ENCODE measurements at regions not wholly inside any gene's neighbourhood (a gene's known extent, or its start where the extent isn't known, plus 50 kb on each side); places are given as distances from the start of the nearest gene placed in this dataset.
A peak's percentile ranks its signal among the peaks of the same experiment; 100 is the strongest.

GRCh38 chr17:77294761-77295160, 154.0 kb downstream of the SEC14L1 start:
- peaks cover 12% of the 10 kb centered on the region for H3K36me3 ChIP-seq (ENCODE audit: insufficient read depth, low read length)
- H3K9me3 ChIP-seq (replicated peaks; ENCODE audit: low read length): peaks cover 9% of the 10 kb centered on the region
- no peak overlapping the region for H3K4me2 ChIP-seq (ENCODE audit: low read length)
- H3K27me3 ChIP-seq (ENCODE audit: control insufficient read depth, insufficient read depth, low read length): no peaks in the 10 kb centered on the region
- H3K9ac ChIP-seq (ENCODE audit: low read depth, low read length): no peak overlapping the region
- no peaks in the 10 kb centered on the region for H3K4me1 ChIP-seq (ENCODE audit: control insufficient read depth, insufficient read depth, low read length)
- H3K4me3 ChIP-seq (ENCODE audit: low read length): no peak overlapping the region

DNA sequence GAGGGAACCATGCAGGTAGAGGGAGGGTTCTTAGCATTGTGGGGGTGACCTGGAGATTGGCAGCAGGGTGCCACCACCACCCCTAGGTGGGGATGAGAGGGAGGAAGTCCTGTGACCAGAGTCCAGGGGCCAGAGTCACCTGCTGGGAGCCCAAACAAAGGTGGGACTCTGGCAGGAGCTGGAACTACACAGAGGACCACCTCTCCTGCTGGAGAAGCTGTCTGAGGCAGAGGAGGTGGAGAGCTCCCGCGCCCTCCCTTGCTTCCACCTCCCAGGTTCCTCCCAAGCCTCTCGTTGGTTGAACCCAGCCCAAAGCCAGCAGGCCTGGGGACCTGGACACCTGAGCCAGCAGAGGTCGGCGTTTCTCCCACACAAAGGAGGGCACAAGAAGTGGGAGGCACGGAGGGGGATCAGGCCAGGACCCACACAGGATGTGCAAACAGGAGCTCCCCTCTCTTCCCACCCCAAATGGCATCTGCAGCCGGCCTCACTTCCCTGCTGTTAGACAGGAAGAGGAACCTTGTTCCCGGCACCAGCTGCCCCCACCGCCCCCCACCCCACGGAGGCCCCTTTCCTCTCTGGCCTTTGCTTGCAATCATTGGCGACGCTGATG, 154.6 kb downstream of the SEC14L1 start:
- H3K4me2 ChIP-seq (ENCODE audit: low read length): no peak overlapping the region
- no peak overlapping the region for H3K9ac ChIP-seq (ENCODE audit: low read depth, low read length)

GRCh38 chr17:77296769-77297409, 156.1 kb downstream of the SEC14L1 start:
- no peak overlapping the region for H3K9ac ChIP-seq (ENCODE audit: low read depth, low read length)
- no peaks in the 10 kb centered on the region for H3K27me3 ChIP-seq (ENCODE audit: control insufficient read depth, insufficient read depth, low read length)
- H3K4me1 ChIP-seq (ENCODE audit: control insufficient read depth, insufficient read depth, low read length): no peaks in the 10 kb centered on the region
- peaks cover 9% of the 10 kb centered on the region for H3K9me3 ChIP-seq (replicated peaks; ENCODE audit: low read length)
- H3K36me3 ChIP-seq (ENCODE audit: insufficient read depth, low read length): peaks cover 12% of the 10 kb centered on the region
- H3K4me2 ChIP-seq (ENCODE audit: low read length): no peak overlapping the region
- H3K4me3 ChIP-seq (ENCODE audit: low read length): no peak overlapping the region

More for the DNA sequence above, 154.6 kb downstream of the SEC14L1 start:
- H3K9me3 ChIP-seq (replicated peaks; ENCODE audit: low read length): peaks cover 9% of the 10 kb centered on the region
- H3K27me3 ChIP-seq (ENCODE audit: control insufficient read depth, insufficient read depth, low read length): no peaks in the 10 kb centered on the region
- no peak overlapping the region for H3K4me3 ChIP-seq (ENCODE audit: low read length)
- peaks cover 12% of the 10 kb centered on the region for H3K36me3 ChIP-seq (ENCODE audit: insufficient read depth, low read length)
- no peaks in the 10 kb centered on the region for H3K4me1 ChIP-seq (ENCODE audit: control insufficient read depth, insufficient read depth, low read length)

DNA sequence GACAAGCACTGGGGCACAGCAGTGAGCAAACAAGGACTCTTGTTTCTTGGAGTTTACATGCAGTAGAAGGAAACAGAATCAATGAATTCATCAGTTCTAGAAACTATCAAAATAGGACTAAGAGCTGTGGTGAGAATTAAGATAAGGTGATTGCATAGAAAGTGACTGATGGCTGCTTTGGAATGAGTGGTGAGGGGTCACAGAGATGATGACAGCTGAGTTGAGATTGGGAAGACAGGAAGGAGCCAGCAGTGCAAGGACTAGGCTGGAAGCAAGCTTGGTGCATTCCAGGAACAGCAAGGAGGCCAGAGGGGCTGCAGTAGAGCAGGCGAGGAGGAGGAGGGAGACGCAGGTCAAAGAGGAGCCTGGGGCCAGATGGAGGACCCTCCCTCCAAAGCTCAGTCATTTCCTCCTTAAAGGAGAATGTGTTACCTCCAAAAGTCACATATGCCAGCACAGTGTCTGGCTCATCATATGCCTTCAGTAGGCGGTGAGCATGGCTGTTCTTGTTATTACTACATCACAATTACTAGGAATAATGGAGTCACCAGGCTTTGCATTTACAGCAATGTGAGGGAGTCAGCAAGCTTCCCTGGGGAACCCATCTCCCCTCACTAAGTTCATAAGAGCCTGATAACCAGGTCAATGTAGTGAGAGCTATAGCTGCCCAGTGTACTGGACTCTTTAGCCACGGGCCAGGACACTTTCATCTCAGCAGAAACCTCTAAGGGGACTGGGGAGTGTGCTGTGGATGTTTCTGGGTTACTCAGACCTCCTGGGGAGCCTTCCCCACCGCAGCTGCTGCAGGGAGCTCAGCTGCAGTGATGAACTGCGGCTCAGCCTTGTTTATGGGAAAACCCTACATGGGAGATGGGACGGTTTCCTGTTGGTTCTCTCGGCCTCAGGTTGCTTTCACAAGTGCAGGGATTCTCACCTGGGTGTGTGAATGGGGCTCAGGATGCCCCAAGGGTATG, 157.2 kb downstream of the SEC14L1 start:
- H3K4me2 ChIP-seq (ENCODE audit: low read length): no peak overlapping the region

DNA sequence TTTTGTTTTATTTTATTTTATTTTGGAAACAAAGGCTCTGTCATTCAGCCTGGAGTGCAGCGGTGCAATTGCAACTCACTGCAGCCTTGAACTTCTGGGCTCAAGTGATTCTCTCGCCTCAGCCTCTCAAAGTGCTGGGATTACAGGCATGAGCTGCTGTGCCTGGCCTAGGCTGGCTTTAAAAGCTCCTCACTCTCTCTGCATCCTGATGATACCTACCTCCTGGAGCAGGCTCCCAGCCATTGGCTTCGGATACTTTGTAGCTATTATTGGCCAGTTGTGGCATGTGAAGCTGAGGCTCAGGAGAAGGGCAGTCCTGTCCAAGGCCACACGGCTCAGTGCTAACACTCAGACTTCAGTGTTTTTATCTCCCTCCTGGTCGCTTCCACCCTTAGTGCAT, 158.0 kb downstream of the SEC14L1 start:
- peaks cover 12% of the 10 kb centered on the region for H3K36me3 ChIP-seq (ENCODE audit: insufficient read depth, low read length)
- no peak overlapping the region for H3K9ac ChIP-seq (ENCODE audit: low read depth, low read length)
- no peaks in the 10 kb centered on the region for H3K27me3 ChIP-seq (ENCODE audit: control insufficient read depth, insufficient read depth, low read length)
- peaks cover 9% of the 10 kb centered on the region for H3K9me3 ChIP-seq (replicated peaks; ENCODE audit: low read length)
- no peak overlapping the region for H3K4me3 ChIP-seq (ENCODE audit: low read length)
- H3K4me1 ChIP-seq (ENCODE audit: control insufficient read depth, insufficient read depth, low read length): peaks cover 6% of the 10 kb centered on the region
- H3K4me2 ChIP-seq (ENCODE audit: low read length): no peak overlapping the region

More for the DNA sequence above, 157.2 kb downstream of the SEC14L1 start:
- Histone ChIP-seq H3K4me1 (ENCODE audit: control insufficient read depth, insufficient read depth, low read length) (no peaks in the 10 kb centered on the region), H3K36me3 (ENCODE audit: insufficient read depth, low read length) (peaks cover 12% of the 10 kb centered on the region), H3K4me3 (ENCODE audit: low read length) (no peak overlapping the region), H3K27me3 (ENCODE audit: control insufficient read depth, insufficient read depth, low read length) (no peaks in the 10 kb centered on the region), H3K9me3 (replicated peaks; ENCODE audit: low read length) (peaks cover 9% of the 10 kb centered on the region), H3K9ac (ENCODE audit: low read depth, low read length) (no peak overlapping the region)

- Histone ChIP-seq H3K9ac (ENCODE audit: low read depth, low read length) (no peak overlapping the region), H3K4me1 (ENCODE audit: control insufficient read depth, insufficient read depth, low read length) (peaks cover 12% of the 10 kb centered on the region), H3K9me3 (replicated peaks; ENCODE audit: low read length) (peaks cover 9% of the 10 kb centered on the region), H3K4me2 (ENCODE audit: low read length) (no peak overlapping the region), H3K4me3 (ENCODE audit: low read length) (no peak overlapping the region), H3K27me3 (ENCODE audit: control insufficient read depth, insufficient read depth, low read length) (no peaks in the 10 kb centered on the region), H3K36me3 (ENCODE audit: insufficient read depth, low read length) (peaks cover 12% of the 10 kb centered on the region)
Observed at GRCh38 chr17:77299256-77300015, 158.7 kb downstream of the SEC14L1 start.

- Histone ChIP-seq H3K36me3 (ENCODE audit: insufficient read depth, low read length) (peaks cover 8% of the 10 kb centered on the region), H3K27me3 (ENCODE audit: control insufficient read depth, insufficient read depth, low read length) (no peaks in the 10 kb centered on the region), H3K4me3 (ENCODE audit: low read length) (no peak overlapping the region), H3K9me3 (replicated peaks; ENCODE audit: low read length) (peaks cover 9% of the 10 kb centered on the region), H3K9ac (ENCODE audit: low read depth, low read length) (no peak overlapping the region), H3K4me1 (ENCODE audit: control insufficient read depth, insufficient read depth, low read length) (peaks cover 19% of the 10 kb centered on the region), H3K4me2 (ENCODE audit: low read length) (no peak overlapping the region)
Observed at GRCh38 chr17:77300016-77300686, 159.4 kb downstream of the SEC14L1 start.

GRCh38 chr17:77301694-77302266, 161.0 kb downstream of the SEC14L1 start:
- Histone ChIP-seq H3K4me3 (ENCODE audit: low read length) (no peak overlapping the region), H3K9ac (ENCODE audit: low read depth, low read length) (no peak overlapping the region), H3K4me1 (ENCODE audit: control insufficient read depth, insufficient read depth, low read length) (peaks cover 23% of the 10 kb centered on the region)

DNA sequence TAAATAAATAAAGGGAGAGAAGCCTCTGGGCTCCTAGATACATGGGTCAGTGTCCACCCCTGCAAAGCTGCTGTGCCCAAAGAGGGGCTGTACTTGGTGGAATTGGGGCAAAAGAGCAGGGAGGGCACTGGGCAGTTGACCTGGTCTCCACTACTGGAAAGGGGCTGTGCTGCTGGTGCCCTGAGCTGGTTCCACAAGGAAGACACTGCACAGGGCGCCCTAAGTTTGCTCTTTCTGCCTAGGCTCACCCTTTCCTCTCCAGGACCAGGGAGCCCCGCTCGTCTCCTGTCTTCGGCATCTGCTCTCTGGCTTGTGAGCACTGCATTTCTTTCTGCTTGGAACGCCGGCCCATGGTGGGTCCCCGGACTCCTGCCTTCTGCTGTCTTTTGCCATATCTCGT, 161.9 kb downstream of the SEC14L1 start:
- Histone ChIP-seq H3K9me3 (replicated peaks; ENCODE audit: low read length) (peaks cover 9% of the 10 kb centered on the region), H3K4me2 (ENCODE audit: low read length) (no peak overlapping the region), H3K4me1 (ENCODE audit: control insufficient read depth, insufficient read depth, low read length) (peaks cover 23% of the 10 kb centered on the region), H3K36me3 (ENCODE audit: insufficient read depth, low read length) (no peaks in the 10 kb centered on the region), H3K4me3 (ENCODE audit: low read length) (no peak overlapping the region), H3K27me3 (ENCODE audit: control insufficient read depth, insufficient read depth, low read length) (no peaks in the 10 kb centered on the region), H3K9ac (ENCODE audit: low read depth, low read length) (no peak overlapping the region)

More at GRCh38 chr17:77301694-77302266, 161.0 kb downstream of the SEC14L1 start:
- H3K27me3 ChIP-seq (ENCODE audit: control insufficient read depth, insufficient read depth, low read length): no peaks in the 10 kb centered on the region
- H3K36me3 ChIP-seq (ENCODE audit: insufficient read depth, low read length): no peaks in the 10 kb centered on the region
- no peak overlapping the region for H3K4me2 ChIP-seq (ENCODE audit: low read length)
- H3K9me3 ChIP-seq (replicated peaks; ENCODE audit: low read length): peaks cover 9% of the 10 kb centered on the region

- Histone ChIP-seq H3K9ac (ENCODE audit: low read depth, low read length) (peak overlapping the region; percentile 61), H3K9me3 (replicated peaks; ENCODE audit: low read length) (peaks cover 6% of the 10 kb centered on the region), H3K27me3 (ENCODE audit: control insufficient read depth, insufficient read depth, low read length) (no peaks in the 10 kb centered on the region), H3K4me2 (ENCODE audit: low read length) (peak overlapping the region; percentile 59), H3K36me3 (ENCODE audit: insufficient read depth, low read length) (no peaks in the 10 kb centered on the region), H3K4me3 (ENCODE audit: low read length) (peak overlapping the region; percentile 12), H3K4me1 (ENCODE audit: control insufficient read depth, insufficient read depth, low read length) (peaks cover 31% of the 10 kb centered on the region)
Observed at GRCh38 chr17:77303620-77304019, 162.9 kb downstream of the SEC14L1 start.
